ENCODE measurements at regions not wholly inside any gene's neighbourhood (a gene's known extent, or its start where the extent isn't known, plus 50 kb on each side); places are given as distances from the start of the nearest gene placed in this dataset.

- TF ChIP-seq ISL1 (CRISPR knock-in tag; IDR thresholded peaks at IDR 0.05) (no peak), ZFP30 (CRISPR knock-in tag; IDR thresholded peaks at IDR 0.05) (no peak), CSRNP3 (CRISPR knock-in tag; IDR thresholded peaks at IDR 0.05) (no peak), RARB (CRISPR knock-in tag; IDR thresholded peaks at IDR 0.05) (no peak), CSDC2 (CRISPR knock-in tag; IDR thresholded peaks at IDR 0.05) (no peak), GLIS3 (CRISPR knock-in tag; IDR thresholded peaks at IDR 0.05) (no peak), POU6F1 (CRISPR knock-in tag; IDR thresholded peaks at IDR 0.05; ENCODE audit: borderline replicate concordance, low read depth) (no peak), ZNF565 (CRISPR knock-in tag; conservative IDR thresholded peaks at IDR 0.05; ENCODE audit: low read depth) (no peak), SNAI2 (CRISPR knock-in tag; IDR thresholded peaks at IDR 0.05) (no peak), ZNF8 (CRISPR knock-in tag; IDR thresholded peaks at IDR 0.05) (no peak), ESRRG (CRISPR knock-in tag; IDR thresholded peaks at IDR 0.05) (no peak)
These were observed 154.4 kb downstream of the DDX1 start for GRCh38 chr2:15745907-15746702.
